Fibroblast of lung (primary cell): ENCODE measurements at regions not wholly inside any gene's neighbourhood (a gene's known extent, or its start where the extent isn't known, plus 50 kb on each side); places are given as distances from the start of the nearest gene placed in this dataset.

Experiments used
- DNase-seq, 2 donors: peaks; one replicate each; pipeline versions ENCODE4 v3.0.0 to v3.0.0-alpha.2; 2010; ENCODE audit warnings: low read depth in 2 of 2
- H2AFZ ChIP-seq: 2 replicates; pipeline ENCODE4 v1.5.1; 2012; ENCODE audit warnings: low read length, control low read depth, inconsistent platforms
- H3K27ac ChIP-seq: 2 replicates; pipeline ENCODE4 v1.5.1; 2011; ENCODE audit warnings: low read length, control low read depth; ENCODE audit not compliant: insufficient read depth
- H3K27me3 ChIP-seq: 2 replicates; pipeline ENCODE4 v1.5.1; 2011; ENCODE audit warnings: mild to moderate bottlenecking, low read length; ENCODE audit not compliant: control insufficient read depth, insufficient read depth
- H3K36me3 ChIP-seq: 2 replicates; pipeline ENCODE4 v1.5.1; 2011; ENCODE audit warnings: low read length; ENCODE audit not compliant: control insufficient read depth, insufficient read depth
- H3K4me1 ChIP-seq: 2 replicates; pipeline ENCODE4 v1.5.1; 2011; ENCODE audit warnings: low read length; ENCODE audit not compliant: control insufficient read depth, insufficient read depth; ENCODE audit errors: extremely low read depth
- H3K4me2 ChIP-seq: 2 replicates; pipeline ENCODE4 v1.5.1; 2011; ENCODE audit warnings: low read length, control low read depth; ENCODE audit not compliant: insufficient read depth; ENCODE audit errors: extremely low read depth
- H3K4me3 ChIP-seq, 4 experiments: fragments of 200-600 bp in 1 of 4; sonication (generic) in 1 of 4; replicated peaks in 1 of 4; 2 replicates each; pipeline ENCODE4 v1.5.1; 2011 to 2016; ENCODE audit warnings: low read length in 4 of 4, low read depth in 3 of 4, mild to moderate bottlenecking in 3 of 4, control low read depth in 2 of 4, inconsistent platforms in 1 of 4, mixed read lengths in 1 of 4; ENCODE audit not compliant: insufficient read depth in 1 of 4; ENCODE audit errors: control extremely low read depth in 1 of 4
- H3K79me2 ChIP-seq: 2 replicates; pipeline ENCODE4 v1.5.1; 2012; ENCODE audit warnings: mild to moderate bottlenecking, low read length, inconsistent platforms; ENCODE audit not compliant: control insufficient read depth, insufficient read depth
- H3K9ac ChIP-seq: 2 replicates; pipeline ENCODE4 v1.5.1; 2011; ENCODE audit warnings: mild to moderate bottlenecking, low read length, control low read depth; ENCODE audit not compliant: insufficient read depth
- H3K9me3 ChIP-seq: 2 replicates; pipeline ENCODE4 v1.5.1; 2012; ENCODE audit warnings: low read depth, low read length; ENCODE audit not compliant: control insufficient read depth, insufficient read depth
- H4K20me1 ChIP-seq: 2 replicates; pipeline ENCODE4 v1.5.1; 2011; ENCODE audit warnings: low read length; ENCODE audit not compliant: control insufficient read depth, insufficient read depth; ENCODE audit errors: extremely low read depth
- CTCF ChIP-seq, 2 donors: IDR thresholded peaks in 1 of 2; conservative IDR thresholded peaks in 1 of 2; 1 replicate in 1 of 2; 2 replicates in 1 of 2; pipeline ENCODE4 v1.5.1; 2011 to 2012; ENCODE audit warnings: low read length in 2 of 2, control low read depth in 1 of 2, inconsistent platforms in 1 of 2, low read depth in 1 of 2, mild to moderate bottlenecking in 1 of 2
- EZH2 ChIP-seq: IDR thresholded peaks from 2 replicates; pipeline ENCODE4 v1.5.1; 2012; ENCODE audit warnings: low read length, control low read depth, mild to moderate bottlenecking; ENCODE audit errors: missing control alignments

- no peak overlapping the region for H3K9ac ChIP-seq
- H3K4me2 ChIP-seq, result no peak overlapping the region
- H2AFZ ChIP-seq, result no peak overlapping the region
- H3K36me3 ChIP-seq, result no peaks in the 10 kb centered on the region
- H3K4me3 ChIP-seq, result no peak overlapping the region
- TF ChIP-seq CTCF (conservative IDR thresholded peaks at IDR 0.05 in 1 of 2, IDR thresholded peaks at IDR 0.05 in 1 of 2; ENCODE audit: low read depth in 1 of 2, low read length in 2 of 2) (no peak), EZH2 (no peak)
- no peak for DNase-seq
- no peak overlapping the region for H3K27ac ChIP-seq
- no peaks in the 10 kb centered on the region for H4K20me1 ChIP-seq
- H3K4me1 ChIP-seq, result no peaks in the 10 kb centered on the region
- no peaks in the 10 kb centered on the region for H3K9me3 ChIP-seq
- H3K27me3 ChIP-seq, result no peaks in the 10 kb centered on the region
- H3K79me2 ChIP-seq, result no peaks in the 10 kb centered on the region
Measured at GRCh38 chr14:48944809-48945208, 641.4 kb downstream of the RPS29 start.

- TF ChIP-seq CTCF (conservative IDR thresholded peaks at IDR 0.05 in 1 of 2, IDR thresholded peaks at IDR 0.05 in 1 of 2; ENCODE audit: low read depth in 1 of 2, low read length in 2 of 2), result no peak
- TF ChIP-seq EZH2, result no peak
- H3K79me2 ChIP-seq, result no peaks in the 10 kb centered on the region
- H3K27ac ChIP-seq, result no peak overlapping the region
- DNase-seq, result peak in 1 of 2 donors; percentile 37
- no peak overlapping the region for H3K9ac ChIP-seq
- H3K27me3 ChIP-seq, result no peaks in the 10 kb centered on the region
- H3K4me1 ChIP-seq, result no peaks in the 10 kb centered on the region
- no peak overlapping the region for H2AFZ ChIP-seq
- no peaks in the 10 kb centered on the region for H4K20me1 ChIP-seq
- H3K4me3 ChIP-seq, result no peak overlapping the region
- H3K9me3 ChIP-seq, result no peaks in the 10 kb centered on the region
- no peaks in the 10 kb centered on the region for H3K36me3 ChIP-seq
- H3K4me2 ChIP-seq, result no peak overlapping the region
Measured at GRCh38 chr14:48943913-48944312, 642.3 kb downstream of the RPS29 start.

GRCh38 chr14:48937541-48938195 lies 648.5 kb downstream of the RPS29 start:
- Histone ChIP-seq H3K27me3 (no peaks in the 10 kb centered on the region), H3K79me2 (no peaks in the 10 kb centered on the region), H3K36me3 (no peaks in the 10 kb centered on the region), H3K4me2 (no peak overlapping the region), H3K4me3 (no peak overlapping the region), H2AFZ (no peak overlapping the region), H3K9ac (no peak overlapping the region), H3K9me3 (no peaks in the 10 kb centered on the region), H3K27ac (no peak overlapping the region), H3K4me1 (no peaks in the 10 kb centered on the region), H4K20me1 (no peaks in the 10 kb centered on the region)
- TF ChIP-seq EZH2 (no peak), CTCF (conservative IDR thresholded peaks at IDR 0.05 in 1 of 2, IDR thresholded peaks at IDR 0.05 in 1 of 2; ENCODE audit: low read depth in 1 of 2, low read length in 2 of 2) (no peak)
- DNase-seq, result peak in 1 of 2 donors; percentile 70
